NCI-H1048 (cell line): ENCODE measurements at regions not wholly inside any gene's neighbourhood (a gene's known extent, or its start where the extent isn't known, plus 50 kb on each side); places are given as distances from the start of the nearest gene placed in this dataset.
"Not testable (repeated sequence)": the region's sequence is repeated elsewhere in the genome, so short reads cannot be mapped to it uniquely, and the experiment has no call there.

ENCODE experiments used
- DNase-seq: peaks from one replicate; lab custom pipeline; 2025; lab: John Stamatoyannopoulos, UW

- DNase-seq: no peak
Observed at GRCh38 chr13:19123502-19123901, 58.1 kb downstream of the TUBA3C start.

GRCh38 chr13:19117913-19118739 lies 63.5 kb downstream of the TUBA3C start:
- DNase-seq: no peak

GRCh38 chr13:19109225-19109624 lies 72.4 kb downstream of the TUBA3C start:
- DNase-seq: not testable (repeated sequence)

GRCh38 chr13:19103140-19103539 lies 78.5 kb downstream of the TUBA3C start:
- no peak for DNase-seq

- DNase-seq: no peak
Observed at GRCh38 chr13:19093369-19093768, 88.3 kb downstream of the TUBA3C start.

- no peak for DNase-seq
Observed at GRCh38 chr13:19090495-19090894, 91.1 kb downstream of the TUBA3C start.

GRCh38 chr13:19089315-19089714 lies 92.3 kb downstream of the TUBA3C start:
- DNase-seq: no peak

GRCh38 chr13:19088416-19088815 lies 93.2 kb downstream of the TUBA3C start:
- no peak for DNase-seq

GRCh38 chr13:19085876-19086275 lies 95.7 kb downstream of the TUBA3C start:
- no peak for DNase-seq

GRCh38 chr13:19085258-19085657 lies 96.4 kb downstream of the TUBA3C start:
- DNase-seq: no peak

GRCh38 chr13:19083340-19083739 lies 98.3 kb downstream of the TUBA3C start:
- DNase-seq: no peak

- DNase-seq: no peak
Observed at GRCh38 chr13:19075418-19075817, 106.2 kb downstream of the TUBA3C start.

GRCh38 chr13:19074519-19074918 lies 107.1 kb downstream of the TUBA3C start:
- no peak for DNase-seq

GRCh38 chr13:19074106-19074505 lies 107.5 kb downstream of the TUBA3C start:
- DNase-seq: not testable (repeated sequence)

GRCh38 chr13:19072956-19073706 lies 108.5 kb downstream of the TUBA3C start:
- DNase-seq: not testable (repeated sequence)

GRCh38 chr13:19072543-19072942 lies 109.1 kb downstream of the TUBA3C start:
- DNase-seq: no peak

GRCh38 chr13:19071161-19071936 lies 110.3 kb downstream of the TUBA3C start:
- no peak for DNase-seq

GRCh38 chr13:19070398-19070735 lies 111.3 kb downstream of the TUBA3C start:
- DNase-seq: no peak

- DNase-seq: no peak
Observed at GRCh38 chr13:19069684-19070397, 111.8 kb downstream of the TUBA3C start.

GRCh38 chr13:19068691-19069090 lies 112.9 kb downstream of the TUBA3C start:
- no peak for DNase-seq

- no peak for DNase-seq
Observed at GRCh38 chr13:19067767-19068166, 113.9 kb downstream of the TUBA3C start.

- DNase-seq: no peak
Observed at GRCh38 chr13:19062801-19063200, 118.8 kb downstream of the TUBA3C start.
